ENCODE measurements at regions not wholly inside any gene's neighbourhood (a gene's known extent, or its start where the extent isn't known, plus 50 kb on each side); places are given as distances from the start of the nearest gene placed in this dataset.

DNA sequence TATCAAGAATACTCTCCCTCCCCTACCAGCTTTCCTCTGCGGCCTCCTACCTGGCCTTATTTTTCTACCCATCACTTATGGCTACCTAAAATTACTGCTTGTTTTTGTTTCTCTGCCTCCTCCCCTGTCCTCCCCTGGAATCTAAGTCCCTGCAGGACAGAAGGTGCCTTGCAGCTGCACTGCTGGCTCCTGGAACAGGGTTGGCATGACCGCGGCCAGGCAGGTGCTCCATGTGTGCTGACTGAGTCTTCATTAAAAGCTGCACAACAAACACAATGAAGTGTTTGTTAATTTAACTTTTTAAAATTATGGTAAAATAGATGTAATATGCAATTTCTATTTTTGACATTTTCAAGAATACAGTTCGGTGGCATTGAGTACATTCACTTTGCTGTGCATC lies 171.9 kb upstream of the FHL2 start:
- no peak for DNase-seq (ENCODE audit: low read depth)

DNA sequence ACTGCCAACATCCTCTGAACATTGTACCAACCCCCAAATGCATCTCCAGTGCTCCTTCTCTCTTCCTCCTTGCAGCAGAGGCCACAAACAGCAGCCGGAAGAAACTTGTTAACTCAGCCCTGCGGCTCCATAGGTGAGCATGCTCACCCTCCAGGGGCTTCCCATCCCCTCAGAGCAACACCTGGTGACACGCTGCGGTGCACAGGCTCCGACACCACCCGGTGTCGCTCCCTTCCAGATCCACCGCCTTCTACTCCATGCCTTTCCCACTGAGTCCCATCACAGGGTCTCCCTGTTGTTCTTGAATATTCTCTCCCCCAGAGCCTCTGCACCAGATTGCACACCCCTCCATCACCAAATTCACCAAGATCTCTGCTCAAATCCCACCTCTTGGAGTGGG lies 171.5 kb upstream of the FHL2 start:
- no peak for DNase-seq (ENCODE audit: low read depth)

GRCh38 chr2:105569606-105570005 lies 170.8 kb upstream of the FHL2 start:
- no peak for DNase-seq (ENCODE audit: low read depth)

DNA sequence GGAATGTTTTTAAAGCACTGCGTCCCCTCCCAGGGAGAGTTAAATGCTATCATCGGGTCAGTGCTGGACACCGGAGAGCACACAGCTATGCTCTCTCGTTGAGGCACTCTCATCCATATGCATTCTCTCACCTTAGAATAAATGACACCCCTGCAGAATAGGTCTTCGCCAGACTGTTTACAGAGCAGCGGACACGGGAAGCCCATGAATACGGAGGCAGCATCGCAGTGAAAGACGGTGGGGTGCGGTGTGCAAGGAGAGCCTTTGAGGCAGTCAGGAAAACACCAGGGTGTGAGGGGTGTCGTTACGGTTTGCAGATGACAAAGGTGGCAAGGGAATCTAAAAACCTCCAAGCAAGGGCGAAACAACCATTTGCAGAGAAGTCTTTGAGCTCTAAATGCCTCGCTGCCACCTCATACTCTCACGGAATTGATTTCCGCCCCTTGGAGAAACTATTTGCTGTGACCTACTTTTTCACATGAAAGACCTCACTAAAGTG lies 169.2 kb upstream of the FHL2 start:
- DNase-seq (ENCODE audit: low read depth) = no peak

DNA sequence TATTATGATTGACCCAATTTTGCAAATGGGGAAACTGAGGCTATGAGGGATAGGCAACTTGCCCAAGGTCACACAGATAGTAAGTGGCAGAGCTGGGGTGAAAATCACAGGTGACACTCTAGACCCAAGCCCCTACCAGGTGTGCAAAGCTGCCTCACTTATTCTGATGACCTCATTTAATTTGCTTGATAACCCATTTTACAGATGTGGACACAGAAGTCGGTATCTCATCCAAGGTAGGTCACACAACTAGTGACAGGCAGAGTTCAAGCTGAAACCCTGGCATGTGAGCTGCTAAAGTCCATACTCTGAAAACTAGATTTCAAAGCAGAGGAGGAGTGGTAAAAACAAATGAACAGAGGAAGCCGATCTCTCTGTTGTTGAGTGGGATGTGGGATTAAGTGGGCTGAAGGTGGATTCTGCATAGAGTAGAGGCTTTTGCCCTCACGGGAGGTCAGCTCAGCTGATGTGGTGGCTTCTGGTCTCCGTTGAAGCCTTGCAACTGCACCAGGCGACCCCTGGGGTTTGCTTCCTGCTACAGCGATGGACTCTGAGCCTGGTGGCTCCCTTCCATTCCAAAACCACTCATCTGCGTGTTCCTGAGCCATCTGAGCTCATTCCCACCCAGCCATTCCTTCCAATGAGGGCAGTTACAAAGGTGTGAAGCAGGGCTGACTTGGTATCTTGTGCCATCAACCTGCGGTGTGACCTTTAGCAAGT lies 164.3 kb upstream of the FHL2 start:
- DNase-seq (ENCODE audit: low read depth) = no peak

GRCh38 chr2:105561401-105561800 lies 162.6 kb upstream of the FHL2 start:
- DNase-seq (ENCODE audit: low read depth) = no peak

DNA sequence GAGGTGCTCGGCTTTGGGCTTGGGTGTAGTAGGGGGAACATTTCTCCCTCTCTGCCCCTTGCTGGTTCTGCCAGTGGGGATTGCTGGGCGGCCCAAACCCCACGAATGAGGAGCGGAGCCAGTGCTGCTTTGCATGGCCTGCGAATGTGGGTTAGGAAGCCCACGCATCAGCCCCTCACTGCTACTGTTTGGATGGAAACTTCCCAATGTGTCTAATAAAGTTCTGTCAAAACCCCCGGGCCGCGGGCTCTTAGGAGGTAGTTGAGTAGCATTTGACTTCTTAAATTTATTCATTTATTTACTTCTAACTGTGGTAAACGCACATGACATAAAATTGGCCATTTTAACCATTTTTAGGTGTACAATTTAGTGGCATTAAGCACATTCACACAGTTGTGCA lies 161.3 kb upstream of the FHL2 start:
- no peak for DNase-seq (ENCODE audit: low read depth)

DNA sequence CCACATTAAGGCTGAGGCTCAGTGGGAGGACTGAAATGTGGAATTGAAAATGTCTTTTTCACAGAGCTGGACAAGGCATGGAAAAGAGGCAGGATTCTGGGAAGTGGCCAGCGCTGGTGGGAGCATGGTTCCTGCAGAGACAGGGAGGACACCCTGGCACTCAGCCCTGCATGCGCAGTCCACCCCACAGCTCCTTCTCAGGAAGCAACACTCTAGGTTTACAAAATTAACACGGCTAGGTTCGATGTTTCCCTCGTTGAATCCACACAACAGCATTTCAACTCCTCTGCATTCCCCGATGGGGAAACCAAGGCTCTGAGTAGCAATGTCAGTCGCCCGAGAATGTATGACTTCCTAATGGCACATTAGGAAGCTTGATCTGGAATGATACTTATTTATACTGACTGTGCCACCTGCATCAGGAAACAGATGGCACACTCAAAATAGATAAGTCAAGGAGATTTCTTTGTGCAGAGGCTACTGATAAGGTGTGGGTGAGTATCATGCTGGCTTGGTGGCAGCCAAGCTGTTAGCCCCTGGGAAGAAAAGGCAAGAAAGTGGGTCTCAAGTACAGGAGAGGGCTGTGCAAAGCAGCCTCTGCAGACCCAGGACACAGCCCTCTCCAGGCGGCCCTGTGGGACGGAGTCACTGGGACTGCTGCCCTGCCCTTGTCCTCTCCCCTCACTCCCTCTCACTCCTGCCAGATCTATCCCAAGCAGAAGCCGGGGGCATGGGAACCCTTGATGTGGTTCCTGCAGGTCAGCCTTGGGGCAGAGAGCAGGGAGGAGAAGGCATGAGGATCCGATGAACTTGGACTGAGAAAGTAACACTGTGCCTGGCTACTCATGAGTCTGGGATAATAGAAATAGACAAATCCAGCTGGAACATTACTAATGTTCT lies 158.4 kb upstream of the FHL2 start:
- DNase-seq (ENCODE audit: low read depth) = no peak

DNA sequence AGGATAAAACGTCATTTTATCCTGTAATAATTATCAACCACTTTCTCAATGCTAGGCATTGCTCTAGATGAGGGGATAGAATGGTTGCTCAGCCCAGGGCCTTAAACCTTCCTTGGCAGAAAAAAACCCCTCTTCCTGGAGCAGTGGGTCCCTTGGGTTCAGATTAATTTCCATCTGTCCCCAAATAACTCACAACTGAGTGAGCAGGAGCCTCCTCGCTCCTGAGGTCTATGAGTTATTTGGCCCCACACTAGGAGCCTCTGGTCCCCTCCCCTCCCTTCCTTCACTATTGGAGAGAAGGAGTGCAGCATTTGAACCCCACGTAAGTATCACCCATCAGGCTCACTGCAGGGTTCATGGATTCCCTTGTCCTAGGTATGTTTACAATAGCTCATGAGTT lies 157.5 kb upstream of the FHL2 start:
- DNase-seq (ENCODE audit: low read depth) = no peak

- no peak for DNase-seq (ENCODE audit: low read depth)
Observed at GRCh38 chr2:105554235-105554634, 155.4 kb upstream of the FHL2 start.

GRCh38 chr2:105553538-105554196 lies 154.8 kb upstream of the FHL2 start:
- DNase-seq (ENCODE audit: low read depth) = no peak

- DNase-seq (ENCODE audit: low read depth) = no peak
Observed at GRCh38 chr2:105546628-105546974, 147.8 kb upstream of the FHL2 start.

GRCh38 chr2:105545730-105546627 lies 147.1 kb upstream of the FHL2 start:
- peak; percentile 25 for DNase-seq (ENCODE audit: low read depth)

GRCh38 chr2:105544591-105545377 lies 145.9 kb upstream of the FHL2 start:
- no peak for DNase-seq (ENCODE audit: low read depth)

GRCh38 chr2:105541189-105542050 lies 142.6 kb upstream of the FHL2 start:
- no peak for DNase-seq (ENCODE audit: low read depth)

- no peak for DNase-seq (ENCODE audit: low read depth)
Observed at GRCh38 chr2:105540642-105541041, 141.8 kb upstream of the FHL2 start.

DNA sequence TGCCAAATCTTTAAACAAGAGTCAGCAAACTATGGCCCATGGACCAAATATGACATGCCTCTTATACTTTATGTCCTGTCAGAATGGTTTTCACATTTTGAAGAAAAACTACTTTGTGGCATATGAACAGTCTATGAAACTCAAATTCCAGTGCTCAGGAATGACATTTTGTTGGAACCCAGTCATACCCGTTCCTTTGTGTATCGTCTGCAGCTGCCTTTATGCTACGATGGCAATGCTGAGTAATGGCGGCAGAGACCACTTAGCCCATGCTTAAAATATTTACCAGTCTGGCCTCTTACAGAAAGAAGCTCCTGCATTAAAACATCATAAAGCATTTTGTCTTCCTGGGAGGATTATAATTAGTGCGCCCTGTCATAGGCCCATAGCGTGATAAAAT lies 140.5 kb upstream of the FHL2 start:
- DNase-seq (ENCODE audit: low read depth) = no peak

DNA sequence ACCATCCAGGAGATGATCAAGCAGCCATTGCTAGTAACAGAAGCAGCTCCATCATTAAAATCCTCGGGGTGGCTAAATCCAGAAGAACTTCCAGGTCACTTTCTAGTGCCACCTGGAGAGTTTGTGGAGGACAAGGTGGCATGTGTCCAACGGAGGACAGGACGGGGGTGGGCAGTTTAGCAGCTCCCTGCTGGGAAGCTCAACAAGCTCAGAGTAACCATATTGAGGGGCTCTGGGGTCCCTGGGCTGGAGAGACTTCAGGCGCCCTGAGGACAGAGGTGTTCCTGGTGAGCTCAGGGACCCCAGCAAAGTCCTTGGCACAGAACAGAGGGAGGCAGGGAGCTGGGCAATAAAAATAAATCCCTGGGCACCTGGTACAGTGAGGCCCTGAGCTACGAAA lies 140.0 kb upstream of the FHL2 start:
- no peak for DNase-seq (ENCODE audit: low read depth)

DNA sequence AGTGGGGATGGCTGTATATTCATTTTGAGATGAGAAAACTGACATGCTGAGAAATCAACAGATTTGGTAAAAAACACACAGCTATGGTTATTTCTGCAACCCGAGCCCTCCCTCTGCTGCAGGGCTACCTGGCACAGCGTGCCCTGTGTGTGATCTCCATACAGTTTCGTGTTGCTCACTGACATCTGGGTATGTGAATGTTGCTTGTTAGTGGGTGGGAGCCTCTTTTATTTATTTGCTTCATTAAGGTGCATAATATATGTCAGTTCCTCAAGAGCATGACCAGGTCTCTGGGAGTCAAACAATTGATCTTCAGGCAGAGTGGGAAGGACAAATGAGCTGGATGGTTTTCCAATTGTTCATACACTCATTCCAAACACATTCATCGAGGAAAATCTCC lies 139.1 kb upstream of the FHL2 start:
- DNase-seq (ENCODE audit: low read depth) = no peak

DNA sequence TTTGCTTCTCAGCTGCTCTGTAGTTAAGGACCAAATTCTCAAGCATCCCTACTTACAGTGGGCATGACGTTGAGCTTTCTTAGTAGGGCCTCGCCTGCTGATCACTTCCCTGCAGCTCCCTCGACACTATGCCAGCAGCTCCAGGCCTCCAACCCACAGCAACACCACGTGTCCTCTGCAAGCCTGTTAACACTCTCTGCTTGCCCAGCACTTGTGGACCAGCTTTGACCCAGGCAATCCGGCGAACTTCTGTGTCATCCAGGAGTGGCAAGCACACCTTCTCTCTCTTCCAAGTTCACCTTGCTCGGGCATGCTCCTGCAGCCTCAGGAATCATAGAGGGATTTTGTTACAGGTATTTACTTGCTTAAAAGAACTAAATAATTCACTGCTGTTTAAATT lies 138.6 kb upstream of the FHL2 start:
- DNase-seq (ENCODE audit: low read depth) = no peak
